ENCODE measurements at regions not wholly inside any gene's neighbourhood (a gene's known extent, or its start where the extent isn't known, plus 50 kb on each side); places are given as distances from the start of the nearest gene placed in this dataset.

GRCh38 chr3:158970006-158970405, 168.2 kb downstream of the MFSD1 start:
- no peak for DNase-seq (ENCODE audit: low spot score)

- DNase-seq (ENCODE audit: low spot score), result no peak
Measured at GRCh38 chr3:158974904-158975303, 173.1 kb downstream of the MFSD1 start.

- DNase-seq (ENCODE audit: low spot score), result no peak
Measured at GRCh38 chr3:158976966-158977365, 175.1 kb downstream of the MFSD1 start.

GRCh38 chr3:158977497-158977896, 175.6 kb downstream of the MFSD1 start:
- DNase-seq (ENCODE audit: low spot score), result peak; percentile 51

GRCh38 chr3:158983216-158984099, 181.6 kb downstream of the MFSD1 start:
- no peak for DNase-seq (ENCODE audit: low spot score)

- DNase-seq (ENCODE audit: low spot score), result peak; percentile 75
Measured at GRCh38 chr3:158991146-158991705, 189.4 kb downstream of the MFSD1 start.

- no peak for DNase-seq (ENCODE audit: low spot score)
Measured at GRCh38 chr3:158992463-158992862, 190.6 kb downstream of the MFSD1 start.

GRCh38 chr3:158994386-158994785, 192.5 kb downstream of the MFSD1 start:
- DNase-seq (ENCODE audit: low spot score), result no peak

- DNase-seq (ENCODE audit: low spot score), result no peak
Measured at GRCh38 chr3:159001711-159002110, 199.9 kb downstream of the MFSD1 start.

- no peak for DNase-seq (ENCODE audit: low spot score)
Measured at GRCh38 chr3:159005137-159005536, 203.3 kb downstream of the MFSD1 start.

- DNase-seq (ENCODE audit: low spot score), result no peak
Measured at GRCh38 chr3:159007331-159007730, 205.5 kb downstream of the MFSD1 start.

- no peak for DNase-seq (ENCODE audit: low spot score)
Measured at GRCh38 chr3:159008401-159008800, 206.5 kb downstream of the MFSD1 start.

- DNase-seq (ENCODE audit: low spot score), result no peak
Measured at GRCh38 chr3:159018341-159018740, 216.5 kb downstream of the MFSD1 start.

GRCh38 chr3:159025733-159026132, 223.9 kb downstream of the MFSD1 start:
- no peak for DNase-seq (ENCODE audit: low spot score)

- DNase-seq (ENCODE audit: low spot score), result no peak
Measured at GRCh38 chr3:159026510-159026909, 224.7 kb downstream of the MFSD1 start.

GRCh38 chr3:159028706-159029105, 226.9 kb downstream of the MFSD1 start:
- no peak for DNase-seq (ENCODE audit: low spot score)

- no peak for DNase-seq (ENCODE audit: low spot score)
Measured at GRCh38 chr3:159029306-159030026, 227.6 kb downstream of the MFSD1 start.

- no peak for DNase-seq (ENCODE audit: low spot score)
Measured at GRCh38 chr3:159030138-159030670, 228.3 kb downstream of the MFSD1 start.

GRCh38 chr3:159030886-159031679, 229.2 kb downstream of the MFSD1 start:
- DNase-seq (ENCODE audit: low spot score), result no peak

GRCh38 chr3:159032311-159032710, 230.5 kb downstream of the MFSD1 start:
- DNase-seq (ENCODE audit: low spot score), result no peak

- DNase-seq (ENCODE audit: low spot score), result no peak
Measured at GRCh38 chr3:159038405-159038804, 236.6 kb downstream of the MFSD1 start.

- no peak for DNase-seq (ENCODE audit: low spot score)
Measured at GRCh38 chr3:159039286-159039685, 237.4 kb downstream of the MFSD1 start.

Data from mucosa of gallbladder (tissue), 1 donor.